ENCODE measurements at regions not wholly inside any gene's neighbourhood (a gene's known extent, or its start where the extent isn't known, plus 50 kb on each side); places are given as distances from the start of the nearest gene placed in this dataset.

- TF ChIP-seq DPF2 (IDR thresholded peaks at IDR 0.05) (no peak), NR1H2 (CRISPR knock-in tag; IDR thresholded peaks at IDR 0.05) (no peak), PTTG1 (tag; IDR thresholded peaks at IDR 0.05; ENCODE audit: low read depth) (no peak), CREB5 (CRISPR knock-in tag; IDR thresholded peaks at IDR 0.05) (no peak), POLR2AphosphoS5 (IDR thresholded peaks at IDR 0.05; ENCODE audit: control insufficient read depth, insufficient read depth, low read depth, low read length) (no peak), KLF16 (IDR thresholded peaks at IDR 0.05) (no peak), CREB1 (IDR thresholded peaks at IDR 0.05) (no peak), CREB1 (CRISPR knock-in tag; IDR thresholded peaks at IDR 0.05) (no peak)
These were observed 136.6 kb upstream of the SMAD3 start for GRCh38 chr15:66928784-66929183.
